OCI-LY7 (cell line): ENCODE measurements at regions not wholly inside any gene's neighbourhood (a gene's known extent, or its start where the extent isn't known, plus 50 kb on each side); places are given as distances from the start of the nearest gene placed in this dataset.

Experiments used
- BruUV-seq: library from RNA; stranded (reverse); fragments of 400-500 nt; replicated peaks from 2 replicates; lab custom pipeline; 2021; lab: Mats Ljungman, UMichigan
- CTCF ChIA-PET: fragments of 300-600 bp; sonication (Branson Sonifier 250); formaldehyde crosslinking; loops from one replicate; lab custom pipeline; 2022; ENCODE audit warnings: antibody characterized with exemption; ENCODE audit not compliant: unreplicated experiment; lab: Charles Lee
- POLR2A ChIA-PET: fragments of 300-600 bp; sonication (Branson Sonifier 250); formaldehyde crosslinking; loops from one replicate; lab custom pipeline; 2022; ENCODE audit warnings: antibody characterized with exemption; lab: Charles Lee
- DNase-seq: peaks from one replicate; pipeline ENCODE4 v3.0.0-alpha.2; 2015; ENCODE audit warnings: low spot score
- H2AFZ ChIP-seq: fragments of 200-600 bp; sonication (generic), shearing (Covaris generic); 2 replicates; pipeline ENCODE4 v1.6.1; 2014; ENCODE audit warnings: mild to moderate bottlenecking, antibody characterized with exemption, low read length, moderate library complexity
- H3K27ac ChIP-seq: fragments of 200-600 bp; sonication (generic); 2 replicates; pipeline ENCODE4 v1.5.1; 2014; ENCODE audit warnings: mixed run types, low read depth, mild to moderate bottlenecking, moderate library complexity, low read length, inconsistent platforms; ENCODE audit not compliant: poor library complexity, severe bottlenecking
- H3K36me3 ChIP-seq: fragments of 200-600 bp; sonication (generic); 2 replicates; pipeline ENCODE4 v1.6.1; 2014; ENCODE audit warnings: mild to moderate bottlenecking, antibody characterized with exemption, low read length, moderate library complexity, mixed read lengths; ENCODE audit not compliant: insufficient read depth
- H3K4me1 ChIP-seq: fragments of 200-600 bp; sonication (generic); 2 replicates; pipeline ENCODE4 v1.5.1; 2014; ENCODE audit warnings: mild to moderate bottlenecking, low read length; ENCODE audit not compliant: insufficient read depth, poor library complexity, severe bottlenecking
- H3K4me2 ChIP-seq: fragments of 200-600 bp; sonication (generic); 2 replicates; pipeline ENCODE4 v1.6.1; 2014; ENCODE audit warnings: mild to moderate bottlenecking, low read length
- H3K4me3 ChIP-seq: fragments of 200-600 bp; sonication (generic); 2 replicates; pipeline ENCODE4 v1.5.1; 2014; ENCODE audit warnings: mild to moderate bottlenecking, low read depth, low read length; ENCODE audit not compliant: poor library complexity, severe bottlenecking
- H3K79me2 ChIP-seq: fragments of 200-600 bp; sonication (generic); 2 replicates; pipeline ENCODE4 v1.6.1; 2016; ENCODE audit warnings: low read depth, mild to moderate bottlenecking, low read length, moderate library complexity, mixed read lengths; ENCODE audit not compliant: insufficient read depth
- H3K9me2 ChIP-seq: fragments of 200-600 bp; sonication (generic); 2 replicates; pipeline ENCODE4 v1.6.1; 2016; ENCODE audit warnings: mild to moderate bottlenecking, low read length, mixed read lengths; ENCODE audit not compliant: insufficient read depth
- H3K9me3 ChIP-seq: fragments of 200-600 bp; sonication (generic); 2 replicates; pipeline ENCODE4 v1.6.1; 2014; ENCODE audit warnings: mild to moderate bottlenecking, mixed run types, low read length, mixed read lengths
- H4K20me1 ChIP-seq: fragments of 200-600 bp; sonication (generic); 2 replicates; pipeline ENCODE4 v1.6.1; 2014; ENCODE audit warnings: mild to moderate bottlenecking, antibody characterized with exemption, low read length, moderate library complexity, mixed read lengths; ENCODE audit not compliant: insufficient read depth
- CTCF ChIP-seq: fragments of 200-600 bp; sonication (generic); conservative IDR thresholded peaks from 2 replicates; pipeline ENCODE4 v1.5.1; 2014; ENCODE audit warnings: mild to moderate bottlenecking, antibody characterized with exemption, low read length, moderate library complexity, mixed read lengths
- EZH2phosphoT487 ChIP-seq: fragments of 200-600 bp; sonication (generic); IDR thresholded peaks from 2 replicates; pipeline ENCODE4 v1.6.1; 2018; ENCODE audit warnings: low read depth, borderline replicate concordance, mild to moderate bottlenecking, mixed run types, antibody characterized with exemption, low read length, moderate library complexity, mixed read lengths
- intact Hi-C: fragments of 100-400 bp; cut with micrococcal nuclease; formaldehyde crosslinking; loops from one replicate; pipeline ENCODE4 v1.10.0; 2022; ENCODE audit not compliant: unreplicated experiment

- H2AFZ ChIP-seq, result no peak overlapping the region
- no TSS peak for BruUV-seq
- H3K79me2 ChIP-seq, result no peaks in the 10 kb centered on the region
- no peak overlapping the region for H3K4me3 ChIP-seq
- no peaks in the 10 kb centered on the region for H3K9me2 ChIP-seq
- intact Hi-C loops, result no loop called here
- no peak overlapping the region for H3K27ac ChIP-seq
- H3K9me3 ChIP-seq, result peaks cover 8% of the 10 kb centered on the region; the same call in 1 of the 2 replicates
- H4K20me1 ChIP-seq, result no peaks in the 10 kb centered on the region
- POLR2A ChIA-PET, result no interaction called here
- H3K4me2 ChIP-seq, result no peak overlapping the region
- TF ChIP-seq CTCF (no peak), EZH2phosphoT487 (no peak)
- no peak for DNase-seq
- no peaks in the 10 kb centered on the region for H3K36me3 ChIP-seq
- CTCF ChIA-PET, result no interaction called here
- H3K4me1 ChIP-seq, result peaks cover 16% of the 10 kb centered on the region
Observed at GRCh38 chr22:27512283-27512761, 289.2 kb downstream of the MN1 start.

- ChIA-PET CTCF (interaction anchor here (0.5 kb wide), 1 partner anchor 32 kb away, joined by 3 read pairs; no protein-coding TSS in a partner anchor), POLR2A (no interaction called here)
- DNase-seq, result no peak
- no peak overlapping the region for H2AFZ ChIP-seq
- H3K4me3 ChIP-seq, result no peak overlapping the region
- intact Hi-C loops, result no loop called here
- no TSS peak for BruUV-seq
- TF ChIP-seq EZH2phosphoT487, result no peak
- no peak for TF ChIP-seq CTCF
- no peaks in the 10 kb centered on the region for H4K20me1 ChIP-seq
- no peak overlapping the region for H3K4me2 ChIP-seq
- no peak overlapping the region for H3K27ac ChIP-seq
- no peaks in the 10 kb centered on the region for H3K9me2 ChIP-seq
- peaks cover 8% of the 10 kb centered on the region; the same call in 1 of the 2 replicates for H3K9me3 ChIP-seq
- no peaks in the 10 kb centered on the region for H3K36me3 ChIP-seq
- H3K4me1 ChIP-seq, result peaks cover 16% of the 10 kb centered on the region
- H3K79me2 ChIP-seq, result no peaks in the 10 kb centered on the region
Observed at GRCh38 chr22:27513021-27513420, 288.5 kb downstream of the MN1 start.

DNA sequence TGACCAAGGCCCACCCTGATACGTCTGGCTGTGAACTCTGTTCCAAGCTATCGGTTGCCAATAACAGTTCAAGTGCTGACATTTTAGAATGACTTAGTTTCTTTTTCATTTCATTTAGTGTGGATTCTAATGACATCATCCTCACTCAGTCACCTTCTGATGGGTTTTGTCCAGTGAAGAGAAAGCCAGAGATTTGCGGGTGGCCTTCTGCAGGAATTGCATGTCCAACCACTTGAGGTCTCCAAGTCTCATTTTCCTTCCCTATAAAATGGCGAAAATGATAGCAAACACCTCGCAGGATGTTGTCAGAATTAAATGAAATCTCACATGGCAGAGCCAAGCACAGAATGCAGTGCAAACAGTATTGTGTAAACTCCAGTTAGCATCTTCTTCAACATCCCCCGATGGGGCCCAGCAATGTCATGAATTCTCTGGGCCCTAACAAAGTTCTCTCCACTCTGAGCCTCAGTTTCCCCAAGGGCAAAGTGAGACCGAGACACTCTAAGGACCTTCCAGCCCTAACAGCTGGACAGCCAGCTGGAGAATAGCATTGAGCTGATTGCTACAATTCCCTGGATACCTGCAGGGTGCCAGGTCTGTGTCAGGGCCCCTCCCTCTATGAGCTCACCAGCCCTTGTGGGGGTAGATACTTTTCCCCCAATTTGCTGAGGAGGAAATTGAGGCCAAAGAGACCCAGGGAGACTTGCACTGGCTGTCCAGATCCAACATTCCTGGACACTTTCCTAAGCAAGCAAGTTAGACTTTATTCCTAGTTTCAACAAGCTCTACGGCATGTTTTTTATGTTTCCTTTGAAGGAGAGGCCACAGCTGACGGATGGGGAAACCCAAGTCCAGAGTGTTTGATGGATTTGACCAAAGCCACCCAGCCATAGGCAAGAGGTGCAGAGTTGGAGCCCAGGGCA is 286.7 kb downstream of the MN1 start:
- ChIA-PET CTCF (no interaction called here), POLR2A (interaction anchor here (0.5 kb wide), 1 partner anchor 1354 kb away, joined by 3 read pairs; no protein-coding TSS in a partner anchor)
- no peaks in the 10 kb centered on the region for H4K20me1 ChIP-seq
- H3K9me2 ChIP-seq, result no peaks in the 10 kb centered on the region
- peaks cover 9% of the 10 kb centered on the region for H3K4me1 ChIP-seq
- intact Hi-C loops, result no loop called here
- DNase-seq, result no peak
- no peaks in the 10 kb centered on the region for H3K36me3 ChIP-seq
- BruUV-seq, result no TSS peak
- H3K4me3 ChIP-seq, result no peak overlapping the region
- no peak for TF ChIP-seq CTCF
- no peak for TF ChIP-seq EZH2phosphoT487
- H3K4me2 ChIP-seq, result no peak overlapping the region
- no peaks in the 10 kb centered on the region for H3K79me2 ChIP-seq
- H2AFZ ChIP-seq, result no peak overlapping the region
- no peaks in the 10 kb centered on the region for H3K9me3 ChIP-seq
- H3K27ac ChIP-seq, result no peak overlapping the region
